Mesendoderm (in vitro differentiated cells): ENCODE measurements at regions not wholly inside any gene's neighbourhood (a gene's known extent, or its start where the extent isn't known, plus 50 kb on each side); places are given as distances from the start of the nearest gene placed in this dataset.

ENCODE experiments used
- DNase-seq: peaks from one replicate; pipeline ENCODE4 v3.0.0; 2013
- H2AK5ac ChIP-seq: 2 replicates; pipeline ENCODE4 v1.6.1; 2013; ENCODE audit warnings: low read length, inconsistent platforms
- H2BK120ac ChIP-seq: 2 replicates; pipeline ENCODE4 v1.6.1; 2013; ENCODE audit warnings: low read depth, mild to moderate bottlenecking, low read length, moderate library complexity, mixed read lengths
- H2BK15ac ChIP-seq: replicated peaks from 2 replicates; pipeline ENCODE4 v1.6.1; 2013; ENCODE audit warnings: low read depth, mild to moderate bottlenecking, moderate library complexity
- H2BK5ac ChIP-seq: 2 replicates; pipeline ENCODE4 v1.6.1; 2013; ENCODE audit warnings: low read length, inconsistent platforms
- H3K18ac ChIP-seq: 2 replicates; pipeline ENCODE4 v1.6.1; 2013; ENCODE audit warnings: mild to moderate bottlenecking, low read length, mixed read lengths
- H3K23ac ChIP-seq: one replicate; pipeline ENCODE4 v1.6.1; 2013; ENCODE audit warnings: low read length
- H3K27ac ChIP-seq: 2 replicates; pipeline ENCODE4 v1.5.1; 2013; ENCODE audit warnings: low read depth, mild to moderate bottlenecking, inconsistent platforms, low read length, moderate library complexity
- H3K27me3 ChIP-seq: 2 replicates; pipeline ENCODE4 v1.6.1; 2013; ENCODE audit warnings: low read length, control low read depth, mild to moderate bottlenecking, inconsistent platforms; ENCODE audit not compliant: insufficient read depth, poor library complexity
- H3K36me3 ChIP-seq: 2 replicates; pipeline ENCODE4 v1.6.1; 2013; ENCODE audit warnings: low read length, inconsistent platforms; ENCODE audit not compliant: control insufficient read depth, insufficient read depth
- H3K4ac ChIP-seq: one replicate; pipeline ENCODE4 v1.6.1; 2013; ENCODE audit warnings: low read depth, mild to moderate bottlenecking, low read length, moderate library complexity
- H3K4me1 ChIP-seq: 2 replicates; pipeline ENCODE4 v1.6.1; 2013; ENCODE audit warnings: low read depth, low read length, inconsistent platforms; ENCODE audit not compliant: control insufficient read depth
- H3K4me2 ChIP-seq: 2 replicates; pipeline ENCODE4 v1.6.1; 2013; ENCODE audit warnings: low read length
- H3K4me3 ChIP-seq: 2 replicates; pipeline ENCODE4 v1.5.1; 2013; ENCODE audit warnings: mild to moderate bottlenecking, low read length
- H3K56ac ChIP-seq: one replicate; pipeline ENCODE4 v1.6.1; 2013; ENCODE audit warnings: low read length
- H3K79me1 ChIP-seq: 2 replicates; pipeline ENCODE4 v1.6.1; 2013; ENCODE audit warnings: low read length, inconsistent platforms
- H3K79me2 ChIP-seq: 2 replicates; pipeline ENCODE4 v1.6.1; 2013; ENCODE audit warnings: mild to moderate bottlenecking, low read length; ENCODE audit not compliant: control insufficient read depth, insufficient read depth
- H3K9ac ChIP-seq: 2 replicates; pipeline ENCODE4 v1.6.1; 2013; ENCODE audit warnings: low read length, inconsistent platforms
- H4K5ac ChIP-seq: one replicate; pipeline ENCODE4 v1.6.1; 2013; ENCODE audit warnings: low read length
- H4K8ac ChIP-seq: one replicate; pipeline ENCODE4 v1.6.1; 2013; ENCODE audit warnings: low read depth, mild to moderate bottlenecking, control low read depth, low read length, moderate library complexity
- WGBS: extraction: QIAGEN DNeasy Blood & Tissue Kit; methylation state at CpG from one replicate; pipeline ENCODE4 v1.1.7; 2013; ENCODE audit warnings: low lambda C conversion rate, missing lambda C conversion rate; ENCODE audit not compliant: insufficient coverage; ENCODE audit errors: extremely low coverage; 5-methylcytosine and 5-hydroxymethylcytosine counted together

GRCh38 chr13:88086577-88086976 lies 415.4 kb downstream of the SLITRK5 start:
- WGBS, result no CpG with 5 or more reads among the region's 3 CpGs

GRCh38 chr13:88097541-88097940 lies 426.4 kb downstream of the SLITRK5 start:
- Histone ChIP-seq H3K9ac (no peak overlapping the region), H3K56ac (no peak overlapping the region), H2BK5ac (no peak overlapping the region), H3K79me1 (no peaks in the 10 kb centered on the region), H2BK120ac (no peak overlapping the region), H3K23ac (no peak overlapping the region), H4K8ac (no peak overlapping the region), H3K36me3 (no peaks in the 10 kb centered on the region), H3K4ac (no peak overlapping the region), H3K4me1 (no peaks in the 10 kb centered on the region), H3K4me2 (no peak overlapping the region), H3K27me3 (no peaks in the 10 kb centered on the region), H3K18ac (no peak overlapping the region), H4K5ac (no peak overlapping the region), H2AK5ac (no peak overlapping the region), H3K4me3 (no peak overlapping the region), H2BK15ac (no peak overlapping the region), H3K79me2 (no peaks in the 10 kb centered on the region), H3K27ac (no peak overlapping the region)
- no CpG with 5 or more reads among the region's 2 CpGs for WGBS
- DNase-seq, result no peak

More at GRCh38 chr13:88086577-88086976, 415.4 kb downstream of the SLITRK5 start:
- Histone ChIP-seq H2AK5ac (no peak overlapping the region), H4K5ac (no peak overlapping the region), H3K4ac (no peak overlapping the region), H3K56ac (no peak overlapping the region), H3K23ac (no peak overlapping the region), H3K27ac (no peak overlapping the region), H2BK15ac (no peak overlapping the region), H3K4me3 (no peak overlapping the region), H3K36me3 (no peaks in the 10 kb centered on the region), H3K4me2 (no peak overlapping the region), H3K4me1 (no peaks in the 10 kb centered on the region), H4K8ac (no peak overlapping the region), H3K27me3 (no peaks in the 10 kb centered on the region), H2BK5ac (no peak overlapping the region), H3K79me2 (no peaks in the 10 kb centered on the region), H2BK120ac (no peak overlapping the region), H3K9ac (no peak overlapping the region), H3K18ac (no peak overlapping the region), H3K79me1 (no peaks in the 10 kb centered on the region)
- no peak for DNase-seq

- Histone ChIP-seq H3K27ac (no peak overlapping the region), H3K18ac (no peak overlapping the region), H3K4me1 (no peaks in the 10 kb centered on the region), H3K79me1 (no peaks in the 10 kb centered on the region), H2AK5ac (no peak overlapping the region), H3K56ac (no peak overlapping the region), H2BK5ac (no peak overlapping the region), H2BK15ac (no peak overlapping the region), H2BK120ac (no peak overlapping the region), H3K36me3 (no peaks in the 10 kb centered on the region), H3K9ac (no peak overlapping the region), H4K5ac (no peak overlapping the region), H3K4ac (no peak overlapping the region), H3K27me3 (no peaks in the 10 kb centered on the region), H3K4me2 (no peak overlapping the region), H3K23ac (no peak overlapping the region), H3K79me2 (no peaks in the 10 kb centered on the region), H4K8ac (no peak overlapping the region), H3K4me3 (no peak overlapping the region)
- WGBS, result no CpG with 5 or more reads among the region's 1 CpG
- no peak for DNase-seq
Measured at GRCh38 chr13:88103824-88104223, 432.7 kb downstream of the SLITRK5 start.

DNA sequence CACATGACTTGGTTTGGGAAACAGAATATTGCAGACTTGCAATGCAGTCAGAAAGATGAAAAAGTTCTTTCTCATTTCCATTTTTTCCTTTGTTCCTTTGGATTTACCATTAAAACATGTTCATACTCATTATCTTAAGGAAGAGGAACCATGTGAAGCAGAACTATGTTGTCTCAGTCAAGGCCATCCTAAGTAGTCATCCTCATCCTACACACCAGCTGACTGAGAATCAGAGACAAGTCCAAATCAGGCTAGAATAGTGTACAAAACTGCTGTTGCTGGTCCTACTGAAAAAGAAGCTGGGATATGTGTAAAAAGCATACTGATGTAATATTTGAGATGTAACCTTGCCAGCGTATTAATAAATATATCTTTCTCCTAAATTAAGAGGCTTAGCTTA lies 433.4 kb downstream of the SLITRK5 start:
- Histone ChIP-seq H2BK120ac (no peak overlapping the region), H3K27ac (no peak overlapping the region), H4K8ac (no peak overlapping the region), H3K79me2 (no peaks in the 10 kb centered on the region), H3K23ac (no peak overlapping the region), H3K4me3 (no peak overlapping the region), H3K4me1 (no peaks in the 10 kb centered on the region), H3K27me3 (no peaks in the 10 kb centered on the region), H3K18ac (no peak overlapping the region), H3K4me2 (no peak overlapping the region), H2BK5ac (no peak overlapping the region), H3K9ac (no peak overlapping the region), H3K79me1 (no peaks in the 10 kb centered on the region), H4K5ac (no peak overlapping the region), H3K36me3 (no peaks in the 10 kb centered on the region), H3K4ac (no peak overlapping the region), H2AK5ac (no peak overlapping the region), H2BK15ac (no peak overlapping the region), H3K56ac (no peak overlapping the region)
- DNase-seq, result no peak
- WGBS, result no CpG with 5 or more reads among the region's 1 CpG

- H3K79me1 ChIP-seq, result no peaks in the 10 kb centered on the region
- no peak overlapping the region for H2BK15ac ChIP-seq
- H4K5ac ChIP-seq, result no peak overlapping the region
- H3K4ac ChIP-seq, result no peak overlapping the region
- no peak overlapping the region for H3K4me3 ChIP-seq
- no peak overlapping the region for H2BK120ac ChIP-seq
- H2AK5ac ChIP-seq, result no peak overlapping the region
- no peaks in the 10 kb centered on the region for H3K27me3 ChIP-seq
- no peak overlapping the region for H3K18ac ChIP-seq
- H3K79me2 ChIP-seq, result no peaks in the 10 kb centered on the region
- no peak for DNase-seq
- no peak overlapping the region for H3K27ac ChIP-seq
- no peak overlapping the region for H3K4me2 ChIP-seq
- H3K56ac ChIP-seq, result no peak overlapping the region
- no peak overlapping the region for H3K9ac ChIP-seq
- WGBS, result no CpG with 5 or more reads among the region's 6 CpGs
- H2BK5ac ChIP-seq, result no peak overlapping the region
- H3K4me1 ChIP-seq, result no peaks in the 10 kb centered on the region
- no peaks in the 10 kb centered on the region for H3K36me3 ChIP-seq
- H3K23ac ChIP-seq, result no peak overlapping the region
- no peak overlapping the region for H4K8ac ChIP-seq
Measured at GRCh38 chr13:88107570-88107969, 436.4 kb downstream of the SLITRK5 start.

GRCh38 chr13:88112526-88112925 lies 441.4 kb downstream of the SLITRK5 start:
- DNase-seq, result no peak
- Histone ChIP-seq H3K36me3 (no peaks in the 10 kb centered on the region), H2BK5ac (no peak overlapping the region), H2BK15ac (no peak overlapping the region), H3K27ac (no peak overlapping the region), H3K9ac (no peak overlapping the region), H4K8ac (no peak overlapping the region), H2BK120ac (no peak overlapping the region), H3K27me3 (no peaks in the 10 kb centered on the region), H3K4me2 (no peak overlapping the region), H3K4me1 (no peaks in the 10 kb centered on the region), H3K23ac (no peak overlapping the region), H3K56ac (no peak overlapping the region), H3K18ac (no peak overlapping the region), H3K4ac (no peak overlapping the region), H3K79me2 (no peaks in the 10 kb centered on the region), H3K4me3 (no peak overlapping the region), H3K79me1 (no peaks in the 10 kb centered on the region), H4K5ac (no peak overlapping the region), H2AK5ac (no peak overlapping the region)
- no CpG with 5 or more reads among the region's 3 CpGs for WGBS
